ENCODE measurements at regions not wholly inside any gene's neighbourhood (a gene's known extent, or its start where the extent isn't known, plus 50 kb on each side); places are given as distances from the start of the nearest gene placed in this dataset.

- Histone ChIP-seq H3K9ac (ENCODE audit: extremely low read depth, insufficient read length, low read length) (no peak overlapping the region), H2AK5ac (ENCODE audit: insufficient read length, low read length) (no peak overlapping the region), H3K79me2 (ENCODE audit: insufficient read depth, low read length) (no peaks in the 10 kb centered on the region), H3K23me2 (ENCODE audit: insufficient read length, low read depth, low read length, poor library complexity, severe bottlenecking) (peaks cover 5% of the 10 kb centered on the region), H3K27ac (ENCODE audit: insufficient read length, low read depth, low read length) (no peak overlapping the region), H2AFZ (ENCODE audit: low read length) (no peak overlapping the region), H4K91ac (ENCODE audit: insufficient read length, low read depth, low read length) (no peak overlapping the region), H4K5ac (ENCODE audit: insufficient read length, low read depth, low read length) (no peak overlapping the region), H3K9me3 (ENCODE audit: control insufficient read depth, low read depth, low read length) (no peaks in the 10 kb centered on the region), H3K4me2 (ENCODE audit: insufficient read depth, insufficient read length, low read length) (no peak overlapping the region), H3K23ac (ENCODE audit: insufficient read length, low read depth, low read length) (no peak overlapping the region), H2BK12ac (ENCODE audit: insufficient read length, low read depth, low read length) (no peak overlapping the region), H2BK5ac (ENCODE audit: insufficient read length, low read length) (no peak overlapping the region), H3K56ac (ENCODE audit: insufficient read length, low read depth, low read length) (no peak overlapping the region), H2BK20ac (ENCODE audit: low read depth, low read length, poor library complexity, severe bottlenecking) (no peak overlapping the region), H3K4me1 (ENCODE audit: insufficient read depth, low read length) (no peaks in the 10 kb centered on the region), H2BK120ac (ENCODE audit: low read depth, low read length, poor library complexity, severe bottlenecking) (no peak overlapping the region), H3T11ph (ENCODE audit: low read length) (no peak overlapping the region), H4K20me1 (ENCODE audit: control insufficient read depth, insufficient read depth, insufficient read length) (no peaks in the 10 kb centered on the region), H3K14ac (ENCODE audit: insufficient read depth, low read length) (no peak overlapping the region), H3K4ac (ENCODE audit: low read depth, low read length) (no peak overlapping the region), H2BK15ac (ENCODE audit: low read depth, low read length) (no peak overlapping the region), H4K8ac (replicated peaks; ENCODE audit: insufficient read length, low read depth, low read length) (no peak overlapping the region), H3K27me3 (ENCODE audit: insufficient read depth, low read length) (peaks cover 8% of the 10 kb centered on the region), H3K79me1 (ENCODE audit: insufficient read depth, low read depth, low read length, poor library complexity, severe bottlenecking) (no peaks in the 10 kb centered on the region), H3K18ac (ENCODE audit: insufficient read length, low read depth, low read length) (no peak overlapping the region)
- Mint-ChIP-seq H3K4me3 (peak overlapping the region in 1 of 2 experiments; percentile 10; a peak in 1 of 5 replicates), H3K27me3 (ENCODE audit: low read depth) (peaks cover 65% of the 10 kb centered on the region), H3K9me3 (peaks cover under 1 to 3% of the 10 kb centered on the region in 2 experiments; a peak in 3 of 5 replicates), H3K27ac (no peak overlapping the region), H3K4me1 (peaks cover 15 to 30% of the 10 kb centered on the region in 2 experiments), H3K36me3 (ENCODE audit: insufficient read depth in 1 of 3, low read depth in 3 of 3) (no peaks in the 10 kb centered on the region)
- no peak for DNase-seq
- TF ChIP-seq CTCF (conservative IDR thresholded peaks at IDR 0.05) = no peak
- WGBS (ENCODE audit: extremely low coverage, insufficient read length, low lambda C conversion rate) = no CpG with 5 or more reads among the region's 2 CpGs
Observed at GRCh38 chr2:64770137-64770780, 116.5 kb upstream of the SERTAD2 start.

Measured in H9 (cell line).